ENCODE measurements at regions not wholly inside any gene's neighbourhood (a gene's known extent, or its start where the extent isn't known, plus 50 kb on each side); places are given as distances from the start of the nearest gene placed in this dataset.

DNA sequence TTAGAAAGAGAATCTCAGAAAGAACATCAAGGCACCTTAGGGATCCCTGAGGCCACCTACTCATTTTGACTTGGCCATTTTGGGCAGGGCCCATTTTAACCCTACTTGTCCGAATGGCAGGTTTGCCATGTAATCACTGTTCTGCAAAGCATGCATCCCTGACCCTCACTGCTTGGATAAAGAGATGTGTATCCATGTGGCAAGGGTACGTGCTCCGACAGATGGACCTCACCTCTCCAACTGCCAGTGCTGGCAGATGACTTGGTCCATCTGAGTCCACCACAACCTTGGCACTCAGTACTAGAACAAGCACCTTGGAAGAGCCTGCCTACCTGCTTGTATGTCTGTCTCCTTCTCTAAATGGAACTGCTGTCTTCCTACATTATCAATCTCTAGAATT lies 139.4 kb downstream of the SPATA19 start:
- Histone ChIP-seq H3K36me3 (no peaks in the 10 kb centered on the region), H3K4me3 (no peak overlapping the region), H3K4me1 (no peaks in the 10 kb centered on the region), H3K27me3 (peaks cover 0 to 3% of the 10 kb centered on the region in 2 donors), H3K9me3 (no peaks in the 10 kb centered on the region), H3K27ac (no peak overlapping the region)
- intact Hi-C loops (cut with DNase I; ENCODE audit: low total_unique reads), result no loop called here
- TF ChIP-seq, protein P1, sequence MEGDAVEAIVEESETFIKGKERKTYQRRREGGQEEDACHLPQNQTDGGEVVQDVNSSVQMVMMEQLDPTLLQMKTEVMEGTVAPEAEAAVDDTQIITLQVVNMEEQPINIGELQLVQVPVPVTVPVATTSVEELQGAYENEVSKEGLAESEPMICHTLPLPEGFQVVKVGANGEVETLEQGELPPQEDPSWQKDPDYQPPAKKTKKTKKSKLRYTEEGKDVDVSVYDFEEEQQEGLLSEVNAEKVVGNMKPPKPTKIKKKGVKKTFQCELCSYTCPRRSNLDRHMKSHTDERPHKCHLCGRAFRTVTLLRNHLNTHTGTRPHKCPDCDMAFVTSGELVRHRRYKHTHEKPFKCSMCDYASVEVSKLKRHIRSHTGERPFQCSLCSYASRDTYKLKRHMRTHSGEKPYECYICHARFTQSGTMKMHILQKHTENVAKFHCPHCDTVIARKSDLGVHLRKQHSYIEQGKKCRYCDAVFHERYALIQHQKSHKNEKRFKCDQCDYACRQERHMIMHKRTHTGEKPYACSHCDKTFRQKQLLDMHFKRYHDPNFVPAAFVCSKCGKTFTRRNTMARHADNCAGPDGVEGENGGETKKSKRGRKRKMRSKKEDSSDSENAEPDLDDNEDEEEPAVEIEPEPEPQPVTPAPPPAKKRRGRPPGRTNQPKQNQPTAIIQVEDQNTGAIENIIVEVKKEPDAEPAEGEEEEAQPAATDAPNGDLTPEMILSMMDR (IDR thresholded peaks at IDR 0.05), result no peak
- no peak for DNase-seq

- DNase-seq, result no peak
- Histone ChIP-seq H3K9me3 (no peaks in the 10 kb centered on the region), H3K27me3 (peaks cover 0 to 3% of the 10 kb centered on the region in 2 donors), H3K4me1 (no peaks in the 10 kb centered on the region), H3K36me3 (no peaks in the 10 kb centered on the region), H3K4me3 (no peak overlapping the region), H3K27ac (no peak overlapping the region)
- intact Hi-C loops (cut with DNase I; ENCODE audit: low total_unique reads), result no loop called here
- TF ChIP-seq, protein P1 (IDR thresholded peaks at IDR 0.05), result no peak
Observed at GRCh38 chr11:133705074-133705648, 140.2 kb downstream of the SPATA19 start.

GRCh38 chr11:133699071-133699470 lies 146.2 kb downstream of the SPATA19 start:
- Histone ChIP-seq H3K4me3 (no peak overlapping the region), H3K27me3 (no peaks in the 10 kb centered on the region), H3K4me1 (no peaks in the 10 kb centered on the region), H3K36me3 (no peaks in the 10 kb centered on the region), H3K27ac (no peak overlapping the region), H3K9me3 (no peaks in the 10 kb centered on the region)
- no peak for DNase-seq
- TF ChIP-seq, protein P1 (IDR thresholded peaks at IDR 0.05), result no peak
- intact Hi-C loops (cut with DNase I; ENCODE audit: low total_unique reads), result no loop called here

DNA sequence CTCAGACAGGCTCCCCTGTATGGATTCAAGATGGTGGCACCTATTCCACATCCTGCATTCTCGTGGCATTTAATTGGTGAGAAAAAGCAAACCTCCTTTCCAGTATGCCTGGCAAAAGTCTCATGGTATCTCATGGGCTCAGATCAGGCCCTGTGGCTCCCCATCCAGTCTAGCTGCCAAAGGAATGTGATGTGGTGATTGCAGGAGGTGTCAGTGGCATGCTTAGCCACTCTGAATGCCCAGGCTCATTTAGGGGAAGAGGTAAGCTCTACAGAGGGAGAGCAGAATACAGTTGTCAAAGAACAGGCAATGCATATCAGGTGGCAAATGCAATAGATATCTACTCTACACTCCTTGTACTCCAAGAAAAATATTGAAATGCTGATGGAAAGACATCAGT lies 146.7 kb downstream of the SPATA19 start:
- no peaks in the 10 kb centered on the region for H3K4me1 ChIP-seq
- no peaks in the 10 kb centered on the region for H3K27me3 ChIP-seq
- H3K9me3 ChIP-seq, result no peaks in the 10 kb centered on the region
- no peaks in the 10 kb centered on the region for H3K36me3 ChIP-seq
- no peak overlapping the region for H3K4me3 ChIP-seq
- no peak overlapping the region for H3K27ac ChIP-seq
- DNase-seq, result no peak
- TF ChIP-seq, protein P1 (IDR thresholded peaks at IDR 0.05), result no peak
- intact Hi-C loops (cut with DNase I; ENCODE audit: low total_unique reads), result no loop called here

DNA sequence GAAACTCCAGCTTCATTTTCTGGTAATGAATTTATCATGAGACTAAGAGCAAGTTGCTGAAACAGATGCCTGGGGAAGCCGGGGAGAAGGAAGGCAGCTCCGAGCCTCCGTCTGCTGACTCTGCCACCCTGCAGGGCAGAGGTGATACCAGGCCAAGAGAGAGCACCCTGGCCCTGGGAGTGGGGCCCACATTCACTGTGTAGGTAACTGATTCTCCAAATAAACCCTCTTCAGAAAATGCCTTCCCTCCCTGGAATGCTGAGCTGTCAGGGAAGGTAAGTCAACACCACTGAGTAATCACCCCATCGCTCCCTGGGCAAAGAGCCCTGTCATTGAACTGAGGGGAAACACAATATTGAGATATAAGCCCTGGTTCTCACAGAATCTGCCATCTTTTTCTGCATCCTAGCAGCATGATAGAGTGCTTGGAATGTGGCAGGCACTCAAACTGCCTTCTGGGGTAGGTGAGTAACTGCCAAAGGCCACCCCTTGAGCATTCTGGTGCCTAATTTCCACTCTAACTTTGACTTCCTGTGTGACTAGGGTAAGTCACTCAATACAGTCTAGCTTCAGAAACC lies 147.6 kb downstream of the SPATA19 start:
- Histone ChIP-seq H3K9me3 (no peaks in the 10 kb centered on the region), H3K27ac (no peak overlapping the region), H3K4me1 (no peaks in the 10 kb centered on the region), H3K4me3 (no peak overlapping the region), H3K36me3 (no peaks in the 10 kb centered on the region), H3K27me3 (no peaks in the 10 kb centered on the region)
- TF ChIP-seq, protein P1 (IDR thresholded peaks at IDR 0.05), result no peak
- no peak for DNase-seq
- intact Hi-C loops (cut with DNase I; ENCODE audit: low total_unique reads), result no loop called here

Measured in tibial artery (tissue), 4 donors.